Motor neuron (in vitro differentiated cells): ENCODE measurements at regions not wholly inside any gene's neighbourhood (a gene's known extent, or its start where the extent isn't known, plus 50 kb on each side); places are given as distances from the start of the nearest gene placed in this dataset.

Source experiments
- ATAC-seq, 8 experiments: fragments of 200-7000 bp; cut with Tn5 transposase; replicated peaks in 6 of 8; 2 replicates each; pipeline ENCODE4 v1.8.0; 2021; ENCODE audit warnings: mild to moderate bottlenecking in 8 of 8, moderate library complexity in 8 of 8
- H3K27ac ChIP-seq, 2 donors: fragments of 250-450 bp; sonication (Bioruptor Pico); 2 replicates each; pipeline ENCODE4 v1.9.0; 2021; ENCODE audit warnings: antibody characterized with exemption in 2 of 2, mild to moderate bottlenecking in 2 of 2, moderate library complexity in 1 of 2
- H3K4me1 ChIP-seq, 2 donors: fragments of 250-450 bp; sonication (Bioruptor Pico); replicated peaks in 1 of 2; 2 replicates each; pipeline ENCODE4 v1.6.1; 2021; ENCODE audit warnings: antibody characterized with exemption in 2 of 2, mild to moderate bottlenecking in 2 of 2, moderate library complexity in 1 of 2
- H3K4me3 ChIP-seq, 5 donors: fragments of 250-450 bp; sonication (Bioruptor Pico); 2 replicates each; pipeline ENCODE4 v1.9.0; 2021; ENCODE audit warnings: antibody characterized with exemption in 5 of 5, mild to moderate bottlenecking in 5 of 5, moderate library complexity in 4 of 5
- WGBS, 10 experiments: fragments of 450-650 bp; shearing (Covaris generic); methylation state at CpG; one replicate each; pipeline ENCODE4 v1.0.0; 2022; 5-methylcytosine and 5-hydroxymethylcytosine counted together
- in situ Hi-C, 9 experiments: fragments of 400-800 bp; cut with MboI; loops; one replicate each; pipeline ENCODE4 v1.15.0; 2021; ENCODE audit warnings: low sequenced_read_pairs in 9 of 9, low pct_unique_long_range_greater_than_20kb in 2 of 9; ENCODE audit not compliant: unreplicated experiment in 9 of 9

GRCh38 chr1:201618389-201618788 lies 79.5 kb downstream of the NAV1 start:
- Histone ChIP-seq H3K4me1 (peaks cover 28 to 36% of the 10 kb centered on the region in 2 donors), H3K4me3 (no peak overlapping the region), H3K27ac (no peak overlapping the region)
- ATAC-seq: peak in 3 of 8 experiments; percentile 41 to 83 (median 79)
- in situ Hi-C loops: no loop called here
- 76 to 82% (median 81%) methylated on average over 3 of the region's 3 CpGs; no CpG with 5 or more reads in 7 of the 10 experiments for WGBS, 10 experiments

DNA sequence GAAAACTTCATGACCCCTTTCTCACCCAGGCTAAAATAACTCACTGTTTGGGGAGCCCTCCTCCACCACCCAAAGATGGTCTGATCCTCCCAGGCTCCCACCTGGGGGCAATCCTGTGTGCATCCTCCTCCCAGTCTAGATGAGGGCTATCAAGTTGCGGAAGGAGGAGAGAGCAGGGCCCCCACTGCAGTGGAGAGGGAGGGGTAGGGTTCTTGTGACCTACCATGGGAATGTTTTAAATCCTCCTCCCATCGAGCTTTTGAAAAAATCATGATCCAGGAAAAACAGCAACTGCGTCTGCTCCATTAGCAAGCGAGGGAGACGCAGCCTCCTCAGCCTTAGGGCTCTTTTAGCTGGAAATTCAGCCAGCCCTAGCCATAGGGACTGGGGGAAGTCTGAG lies 80.0 kb downstream of the NAV1 start:
- ATAC-seq: peak in 3 of 8 experiments; percentile 46 to 62 (median 61)
- 20 to 86% (median 83%) methylated on average over 1 to 4 of the region's 5 CpGs; no CpG with 5 or more reads in 4 of the 10 experiments for WGBS, 10 experiments

GRCh38 chr1:201619513-201619912 lies 80.6 kb downstream of the NAV1 start:
- Histone ChIP-seq H3K4me1 (peaks cover 23 to 29% of the 10 kb centered on the region in 2 donors), H3K4me3 (no peak overlapping the region), H3K27ac (no peak overlapping the region)
- ATAC-seq: no peak
- 67 to 100% (median 100%) methylated on average over 1 of the region's 1 CpG; no CpG with 5 or more reads in 7 of the 10 experiments for WGBS, 10 experiments
- in situ Hi-C loops: no loop called here

More for the DNA sequence above, 80.0 kb downstream of the NAV1 start:
- peaks cover 28 to 35% of the 10 kb centered on the region in 2 donors for H3K4me1 ChIP-seq
- in situ Hi-C loops: no loop called here
- H3K27ac ChIP-seq: no peak overlapping the region
- no peak overlapping the region for H3K4me3 ChIP-seq

DNA sequence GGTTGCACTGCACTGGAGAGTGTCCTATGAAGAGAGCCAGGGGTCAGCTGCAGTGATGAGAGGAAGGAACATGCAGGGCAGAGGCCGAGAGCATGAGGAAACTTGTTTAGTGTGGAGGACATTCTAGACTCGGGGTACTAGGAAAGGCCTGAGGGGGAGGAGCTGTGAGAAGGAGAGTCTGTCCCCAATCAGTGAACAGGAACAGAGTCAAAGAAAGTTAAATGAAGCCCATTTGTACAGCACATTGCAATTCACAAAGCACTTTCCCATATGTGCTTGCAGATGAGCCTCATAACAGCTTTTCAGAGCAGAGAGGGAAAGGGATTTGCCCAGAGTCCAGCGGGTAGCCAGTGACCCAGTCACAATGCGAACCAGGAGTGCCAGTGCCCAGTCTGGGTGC lies 83.4 kb downstream of the NAV1 start:
- Histone ChIP-seq H3K4me3 (no peak overlapping the region), H3K4me1 (peaks cover 32 to 34% of the 10 kb centered on the region in 2 donors), H3K27ac (no peak overlapping the region)
- WGBS, 10 experiments: 33 to 96% (median 66%) methylated on average over 1 to 4 of the region's 4 CpGs; no CpG with 5 or more reads in 4 of the 10 experiments
- in situ Hi-C loops: no loop called here
- ATAC-seq: peak in 3 of 8 experiments; percentile 10 to 21 (median 11)

GRCh38 chr1:201622824-201623223 lies 83.9 kb downstream of the NAV1 start:
- H3K4me3 ChIP-seq: no peak overlapping the region
- H3K4me1 ChIP-seq: peaks cover 35 to 37% of the 10 kb centered on the region in 2 donors
- in situ Hi-C loops: no loop called here
- WGBS, 10 experiments: 80 to 100% (median 95%) methylated on average over 1 to 11 of the region's 15 CpGs; no CpG with 5 or more reads in 4 of the 10 experiments
- no peak overlapping the region for H3K27ac ChIP-seq
- no peak for ATAC-seq

- in situ Hi-C loops: no loop called here
- Histone ChIP-seq H3K4me3 (no peak overlapping the region), H3K4me1 (peaks cover 47 to 53% of the 10 kb centered on the region in 2 donors), H3K27ac (no peak overlapping the region)
- no peak for ATAC-seq
- WGBS, 10 experiments: 7 to 100% (median 80%) methylated on average over 1 to 4 of the region's 4 CpGs
Observed at GRCh38 chr1:201624741-201625225, 85.9 kb downstream of the NAV1 start.

GRCh38 chr1:201625226-201625761 lies 86.4 kb downstream of the NAV1 start:
- in situ Hi-C loops: no loop called here
- peak in 2 of 8 experiments; percentile 50 to 78 for ATAC-seq
- H3K4me3 ChIP-seq: no peak overlapping the region
- WGBS, 10 experiments: 0 to 93% (median 78%) methylated on average over 2 to 3 of the region's 3 CpGs; no CpG with 5 or more reads in 2 of the 10 experiments
- no peak overlapping the region for H3K27ac ChIP-seq
- H3K4me1 ChIP-seq: peaks cover 47 to 54% of the 10 kb centered on the region in 2 donors

DNA sequence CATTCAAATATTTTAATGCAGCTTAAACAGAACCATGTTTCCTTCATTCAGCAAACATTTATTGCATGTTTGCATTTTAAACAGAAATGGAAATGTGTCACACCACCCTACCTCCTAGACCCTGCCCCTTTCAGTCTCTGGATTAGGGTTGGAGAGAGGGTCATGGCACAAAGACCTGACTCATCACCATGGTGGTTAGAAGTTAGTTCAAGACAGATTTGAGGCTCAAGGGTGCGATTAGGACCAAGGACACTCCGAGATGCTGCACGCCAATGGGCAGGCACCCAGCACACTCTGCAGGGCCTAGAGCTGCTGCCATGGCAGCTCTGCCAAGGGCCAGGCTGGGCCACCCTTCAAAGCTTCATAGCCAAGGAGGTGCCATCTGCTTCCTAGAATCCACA lies 86.9 kb downstream of the NAV1 start:
- peaks cover 47 to 56% of the 10 kb centered on the region in 2 donors for H3K4me1 ChIP-seq
- in situ Hi-C loops: no loop called here
- no peak overlapping the region for H3K4me3 ChIP-seq
- peak in 3 of 8 experiments; percentile 11 to 67 (median 24) for ATAC-seq
- H3K27ac ChIP-seq: no peak overlapping the region
- 80 to 100% (median 93%) methylated on average over 2 to 3 of the region's 3 CpGs; no CpG with 5 or more reads in 6 of the 10 experiments for WGBS, 10 experiments

DNA sequence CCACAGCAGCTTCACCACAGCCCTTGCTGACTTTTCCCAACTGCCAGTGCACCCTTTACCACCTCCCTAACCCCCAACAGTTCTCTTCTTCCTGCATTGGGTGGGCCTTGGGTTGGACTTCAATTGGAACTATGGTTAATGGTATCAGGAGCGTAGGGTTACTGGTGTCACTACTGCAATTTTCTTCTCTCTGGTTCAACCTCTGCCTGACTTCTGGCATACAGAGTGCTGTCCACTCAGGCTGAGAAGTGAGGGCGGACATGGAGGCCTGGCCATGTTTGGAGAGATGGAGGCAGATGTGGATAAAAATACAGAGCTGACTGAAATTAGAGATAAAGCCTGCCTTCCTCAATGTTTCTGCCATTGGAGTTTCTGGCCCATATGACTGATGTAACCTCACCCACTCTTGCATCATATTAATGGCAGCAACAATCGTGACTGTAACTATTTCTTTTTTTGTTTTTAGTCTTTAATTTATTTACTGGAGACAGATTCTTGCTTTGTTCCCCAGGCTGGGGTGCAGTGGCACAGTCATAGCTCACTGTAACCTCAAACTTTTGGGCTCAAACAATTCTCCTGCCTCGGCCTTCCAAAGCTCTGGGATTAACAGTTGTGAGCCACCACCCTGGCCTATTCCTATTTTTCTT lies 87.8 kb downstream of the NAV1 start:
- WGBS, 10 experiments: 59 to 97% (median 85%) methylated on average over 1 to 4 of the region's 4 CpGs; no CpG with 5 or more reads in 1 of the 10 experiments
- peaks cover 52 to 58% of the 10 kb centered on the region in 2 donors for H3K4me1 ChIP-seq
- no peak overlapping the region for H3K27ac ChIP-seq
- no peak overlapping the region for H3K4me3 ChIP-seq
- no peak for ATAC-seq
- in situ Hi-C loops: no loop called here

GRCh38 chr1:201628490-201628889 lies 89.6 kb downstream of the NAV1 start:
- peak overlapping the region; percentile 26 to 68 for H3K27ac ChIP-seq

DNA sequence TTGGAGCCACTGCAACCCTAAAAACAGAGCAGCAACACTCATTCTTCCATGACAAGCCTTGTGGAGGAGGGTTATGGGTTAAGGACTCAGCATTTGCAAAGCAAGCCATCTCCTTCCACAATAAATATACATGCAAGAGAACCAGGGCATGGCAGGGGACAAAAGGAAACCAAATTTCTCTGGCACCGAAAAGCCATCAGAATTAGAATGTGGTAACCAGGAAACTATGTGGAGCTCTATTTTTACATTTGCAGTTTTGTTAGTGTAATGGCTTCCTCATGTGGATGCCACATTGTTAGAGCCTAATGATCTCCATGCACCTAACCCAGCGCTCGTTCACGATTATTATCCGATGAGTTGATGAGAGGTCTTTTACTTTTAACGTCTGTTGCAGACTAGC lies 91.7 kb downstream of the NAV1 start:
- no peak overlapping the region for H3K4me3 ChIP-seq
- in situ Hi-C loops: no loop called here
- 0 to 80% (median 35%) methylated on average over 1 to 6 of the region's 6 CpGs; no CpG with 5 or more reads in 2 of the 10 experiments for WGBS, 10 experiments
- peaks cover 45 to 49% of the 10 kb centered on the region in 2 donors for H3K4me1 ChIP-seq
- H3K27ac ChIP-seq: peak overlapping the region in 1 of 2 donors; percentile 24
- peak in 3 of 8 experiments; percentile 7 to 56 (median 53) for ATAC-seq

More at GRCh38 chr1:201628490-201628889, 89.6 kb downstream of the NAV1 start:
- 7 to 30% (median 14%) methylated on average over 2 to 3 of the region's 6 CpGs; no CpG with 5 or more reads in 7 of the 10 experiments for WGBS, 10 experiments
- peak in 5 of 8 experiments; percentile 82 to 93 (median 87) for ATAC-seq
- no peak overlapping the region for H3K4me3 ChIP-seq
- in situ Hi-C loops: no loop called here
- H3K4me1 ChIP-seq: peaks cover 43 to 49% of the 10 kb centered on the region in 2 donors

DNA sequence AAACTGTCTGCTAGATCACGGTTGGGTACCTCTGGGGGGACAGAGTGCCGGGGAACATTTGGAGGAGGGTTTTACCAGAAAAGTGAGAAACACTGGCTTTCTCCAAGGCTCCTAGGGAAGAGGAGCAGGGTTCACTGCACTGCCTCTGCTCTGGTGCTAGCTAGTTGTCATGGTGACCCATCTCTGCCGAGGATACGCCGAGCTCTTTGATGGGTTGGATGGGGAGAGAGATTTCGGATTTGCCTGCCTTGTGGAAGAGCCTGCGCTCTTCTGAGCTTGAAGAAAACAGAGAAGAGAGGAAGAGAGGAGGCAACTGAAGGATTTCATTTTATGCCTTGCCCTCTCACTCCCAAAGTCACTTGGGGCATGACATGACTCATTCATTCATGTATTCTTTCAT lies 92.1 kb downstream of the NAV1 start:
- peak in 7 of 8 experiments; percentile 18 to 59 (median 40) for ATAC-seq
- Histone ChIP-seq H3K4me3 (no peak overlapping the region), H3K27ac (peak overlapping the region in 1 of 2 donors; percentile 24), H3K4me1 (peaks cover 50 to 53% of the 10 kb centered on the region in 2 donors)
- in situ Hi-C loops: no loop called here
- WGBS, 10 experiments: 43 to 88% (median 59%) methylated on average over 2 to 7 of the region's 7 CpGs; no CpG with 5 or more reads in 4 of the 10 experiments

DNA sequence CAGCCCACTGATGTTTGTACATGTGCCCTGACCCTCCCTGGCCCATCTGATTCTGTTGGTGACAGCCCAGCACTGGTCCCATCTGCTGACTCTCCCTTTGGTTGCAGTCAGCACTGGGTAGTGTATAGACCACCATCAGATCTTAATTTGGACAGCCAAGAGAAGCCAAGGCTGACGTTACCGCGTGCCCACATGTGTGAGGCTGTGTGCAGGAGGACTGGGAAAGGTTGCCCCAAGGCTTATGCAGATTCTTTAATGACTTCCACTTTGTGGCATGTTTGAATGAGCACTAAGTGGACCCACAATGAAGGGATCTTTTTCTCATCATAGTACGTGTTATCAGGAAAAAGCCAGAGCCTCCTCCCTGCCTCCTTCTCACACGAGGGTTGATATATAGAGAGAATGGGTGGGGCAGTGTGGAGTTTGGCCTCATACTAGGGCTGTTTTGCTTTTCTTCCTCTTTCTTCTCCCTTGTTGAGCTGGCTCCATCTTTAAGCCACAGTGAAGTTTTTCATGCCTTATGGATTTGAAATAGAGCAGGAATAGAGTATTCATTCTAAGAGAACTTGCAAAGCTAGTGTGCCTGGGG lies 93.5 kb downstream of the NAV1 start:
- 7 to 87% (median 50%) methylated on average over 1 to 5 of the region's 5 CpGs; no CpG with 5 or more reads in 1 of the 10 experiments for WGBS, 10 experiments
- H3K4me1 ChIP-seq: peaks cover 57 to 61% of the 10 kb centered on the region in 2 donors
- H3K27ac ChIP-seq: no peak overlapping the region
- peak in 2 of 8 experiments; percentile 9 to 83 for ATAC-seq
- no peak overlapping the region for H3K4me3 ChIP-seq
- in situ Hi-C loops: no loop called here
